ENCODE measurements at regions not wholly inside any gene's neighbourhood (a gene's known extent, or its start where the extent isn't known, plus 50 kb on each side); places are given as distances from the start of the nearest gene placed in this dataset.

GRCh38 chr12:82529101-82529500, 157.6 kb upstream of the TMTC2 start:
- no peaks in the 10 kb centered on the region for H3K9me3 Mint-ChIP-seq (ENCODE audit: unreplicated experiment)
- no peak overlapping the region for H3K27ac Mint-ChIP-seq (ENCODE audit: unreplicated experiment)
- H3K4me3 Mint-ChIP-seq (ENCODE audit: unreplicated experiment) = no peak overlapping the region
- H3K27ac ChIP-seq (ENCODE audit: low read depth, low read length) = no peak overlapping the region
- H3K36me3 ChIP-seq (ENCODE audit: insufficient read depth, low read length) = no peaks in the 10 kb centered on the region
- H3K36me3 Mint-ChIP-seq (ENCODE audit: low read depth, unreplicated experiment) = no peaks in the 10 kb centered on the region
- H3K4me3 ChIP-seq (ENCODE audit: insufficient read depth, low read depth, low read length) = no peak overlapping the region
- no peaks in the 10 kb centered on the region for H3K27me3 Mint-ChIP-seq (ENCODE audit: low read depth, unreplicated experiment)
- no peak overlapping the region for H2AFZ ChIP-seq (ENCODE audit: low read depth, low read length)
- peaks cover 3% of the 10 kb centered on the region for H3K4me1 Mint-ChIP-seq (ENCODE audit: low read depth, unreplicated experiment)
- DNase-seq (ENCODE audit: low read depth) = no peak
- no peaks in the 10 kb centered on the region for H3K79me2 ChIP-seq (ENCODE audit: insufficient read depth, low read length)
- H4K20me1 ChIP-seq (ENCODE audit: insufficient read depth, low read length) = no peaks in the 10 kb centered on the region
- no peaks in the 10 kb centered on the region for H3K9me3 ChIP-seq (ENCODE audit: insufficient read depth, low read depth, low read length)
- no peaks in the 10 kb centered on the region for H3K4me1 ChIP-seq (ENCODE audit: insufficient read depth, low read length)
- H3K27me3 ChIP-seq (ENCODE audit: insufficient read depth, low read length) = no peaks in the 10 kb centered on the region
- H3K4me2 ChIP-seq (ENCODE audit: low read length) = no peak overlapping the region
- no peak for FAIRE-seq
- no peak overlapping the region for H3K9ac ChIP-seq (ENCODE audit: low read length)
- TF ChIP-seq CTCF (IDR thresholded peaks at IDR 0.05; ENCODE audit: insufficient read depth, low read depth, low read length) = no peak
- no peak for TF ChIP-seq EZH2 (IDR thresholded peaks at IDR 0.05; ENCODE audit: insufficient read depth, low read length)

GRCh38 chr12:82529954-82530353, 156.8 kb upstream of the TMTC2 start:
- Histone ChIP-seq H2AFZ (ENCODE audit: low read depth, low read length) (no peak overlapping the region), H3K36me3 (ENCODE audit: insufficient read depth, low read length) (no peaks in the 10 kb centered on the region), H3K4me1 (ENCODE audit: insufficient read depth, low read length) (no peaks in the 10 kb centered on the region), H3K4me2 (ENCODE audit: low read length) (no peak overlapping the region), H3K9ac (ENCODE audit: low read length) (no peak overlapping the region), H3K4me3 (ENCODE audit: insufficient read depth, low read depth, low read length) (no peak overlapping the region), H3K27ac (ENCODE audit: low read depth, low read length) (no peak overlapping the region), H4K20me1 (ENCODE audit: insufficient read depth, low read length) (no peaks in the 10 kb centered on the region), H3K27me3 (ENCODE audit: insufficient read depth, low read length) (no peaks in the 10 kb centered on the region), H3K79me2 (ENCODE audit: insufficient read depth, low read length) (no peaks in the 10 kb centered on the region), H3K9me3 (ENCODE audit: insufficient read depth, low read depth, low read length) (no peaks in the 10 kb centered on the region)
- Mint-ChIP-seq H3K4me3 (ENCODE audit: unreplicated experiment) (no peak overlapping the region), H3K27ac (ENCODE audit: unreplicated experiment) (no peak overlapping the region), H3K4me1 (ENCODE audit: low read depth, unreplicated experiment) (no peaks in the 10 kb centered on the region), H3K27me3 (ENCODE audit: low read depth, unreplicated experiment) (no peaks in the 10 kb centered on the region), H3K9me3 (ENCODE audit: unreplicated experiment) (no peaks in the 10 kb centered on the region), H3K36me3 (ENCODE audit: low read depth, unreplicated experiment) (no peaks in the 10 kb centered on the region)
- TF ChIP-seq CTCF (IDR thresholded peaks at IDR 0.05; ENCODE audit: insufficient read depth, low read depth, low read length) = no peak
- TF ChIP-seq EZH2 (IDR thresholded peaks at IDR 0.05; ENCODE audit: insufficient read depth, low read length) = no peak
- FAIRE-seq (no peak), DNase-seq (ENCODE audit: low read depth) (no peak)

GRCh38 chr12:82530394-82530793, 156.3 kb upstream of the TMTC2 start:
- FAIRE-seq (no peak), DNase-seq (ENCODE audit: low read depth) (no peak)
- H3K4me2 ChIP-seq (ENCODE audit: low read length) = no peak overlapping the region
- H4K20me1 ChIP-seq (ENCODE audit: insufficient read depth, low read length) = no peaks in the 10 kb centered on the region
- TF ChIP-seq EZH2 (IDR thresholded peaks at IDR 0.05; ENCODE audit: insufficient read depth, low read length) (no peak), CTCF (IDR thresholded peaks at IDR 0.05; ENCODE audit: insufficient read depth, low read depth, low read length) (no peak)
- Mint-ChIP-seq H3K27me3 (ENCODE audit: low read depth, unreplicated experiment) (no peaks in the 10 kb centered on the region), H3K4me3 (ENCODE audit: unreplicated experiment) (no peak overlapping the region), H3K36me3 (ENCODE audit: low read depth, unreplicated experiment) (no peaks in the 10 kb centered on the region), H3K4me1 (ENCODE audit: low read depth, unreplicated experiment) (no peaks in the 10 kb centered on the region), H3K27ac (ENCODE audit: unreplicated experiment) (no peak overlapping the region), H3K9me3 (ENCODE audit: unreplicated experiment) (no peaks in the 10 kb centered on the region)
- H3K4me1 ChIP-seq (ENCODE audit: insufficient read depth, low read length) = no peaks in the 10 kb centered on the region
- H3K9ac ChIP-seq (ENCODE audit: low read length) = no peak overlapping the region
- no peak overlapping the region for H2AFZ ChIP-seq (ENCODE audit: low read depth, low read length)
- no peak overlapping the region for H3K4me3 ChIP-seq (ENCODE audit: insufficient read depth, low read depth, low read length)
- no peaks in the 10 kb centered on the region for H3K27me3 ChIP-seq (ENCODE audit: insufficient read depth, low read length)
- H3K27ac ChIP-seq (ENCODE audit: low read depth, low read length) = no peak overlapping the region
- H3K9me3 ChIP-seq (ENCODE audit: insufficient read depth, low read depth, low read length) = no peaks in the 10 kb centered on the region
- no peaks in the 10 kb centered on the region for H3K79me2 ChIP-seq (ENCODE audit: insufficient read depth, low read length)
- H3K36me3 ChIP-seq (ENCODE audit: insufficient read depth, low read length) = no peaks in the 10 kb centered on the region

All from astrocyte (in vitro differentiated cells and primary cell).